GM23338 (cell line): ENCODE measurements at regions not wholly inside any gene's neighbourhood (a gene's known extent, or its start where the extent isn't known, plus 50 kb on each side); places are given as distances from the start of the nearest gene placed in this dataset.

Experiments used
- ATAC-seq: fragments of 200-7000 bp; cut with Tn5 transposase; 3 replicates; pipeline ENCODE4 v1.9.1; 2020
- DNase-seq: peaks from one replicate; pipeline ENCODE4 v3.0.0-alpha.2; 2015; ENCODE audit warnings: low spot score
- H2AFZ ChIP-seq: fragments of 200-600 bp; sonication (generic); 2 replicates; pipeline ENCODE4 v1.8.0; 2016; ENCODE audit warnings: antibody characterized with exemption, mild to moderate bottlenecking, moderate library complexity
- H3F3A ChIP-seq: fragments of 200-600 bp; sonication (generic); replicated peaks from 2 replicates; pipeline ENCODE4 v1.8.0; 2017; ENCODE audit warnings: antibody characterized with exemption, mixed run types, low read depth
- H3K27ac ChIP-seq: fragments of 200-600 bp; sonication (generic); 2 replicates; pipeline ENCODE4 v1.6.1; 2016; ENCODE audit warnings: low read depth
- H3K27me3 ChIP-seq: fragments of 200-600 bp; sonication (generic); 2 replicates; pipeline ENCODE4 v1.8.0; 2016; ENCODE audit warnings: mild to moderate bottlenecking, mixed run types, moderate library complexity; ENCODE audit not compliant: insufficient read depth
- H3K36me3 ChIP-seq: fragments of 200-600 bp; sonication (generic); 2 replicates; pipeline ENCODE4 v1.8.0; 2016; ENCODE audit warnings: mild to moderate bottlenecking; ENCODE audit not compliant: insufficient read depth
- H3K4me1 ChIP-seq: fragments of 200-600 bp; sonication (generic); 2 replicates; pipeline ENCODE4 v1.8.0; 2016; ENCODE audit warnings: mild to moderate bottlenecking, moderate library complexity; ENCODE audit not compliant: insufficient read depth
- H3K4me2 ChIP-seq: fragments of 200-600 bp; sonication (generic); 2 replicates; pipeline ENCODE4 v1.7.1; 2017; ENCODE audit warnings: mixed run types
- H3K4me3 ChIP-seq: fragments of 200-600 bp; sonication (generic); 2 replicates; pipeline ENCODE4 v1.6.1; 2016; ENCODE audit warnings: mixed run types
- H3K79me2 ChIP-seq: fragments of 200-600 bp; sonication (generic); replicated peaks from 2 replicates; pipeline ENCODE4 v1.8.0; 2017; ENCODE audit warnings: mild to moderate bottlenecking; ENCODE audit not compliant: insufficient read depth
- H3K9me2 ChIP-seq: fragments of 200-600 bp; sonication (generic); 2 replicates; pipeline ENCODE4 v1.8.0; 2017; ENCODE audit not compliant: insufficient read depth
- H4K20me1 ChIP-seq: fragments of 200-600 bp; sonication (generic); replicated peaks from 2 replicates; pipeline ENCODE4 v1.8.0; 2017; ENCODE audit warnings: mild to moderate bottlenecking; ENCODE audit not compliant: insufficient read depth
- H3K27ac Mint-ChIP-seq: 2 replicates; pipeline ENCODE4 v1.8.0; 2020; ENCODE audit warnings: inconsistent platforms, mild to moderate bottlenecking, moderate library complexity, mixed read lengths
- H3K27me3 Mint-ChIP-seq: 3 replicates; pipeline ENCODE4 v1.8.0; 2022; ENCODE audit warnings: low read depth, mild to moderate bottlenecking, moderate library complexity, mixed read lengths, inconsistent platforms; ENCODE audit not compliant: insufficient read depth, poor library complexity
- H3K36me3 Mint-ChIP-seq: 3 replicates; pipeline ENCODE4 v1.8.0; 2021; ENCODE audit warnings: low read depth, mild to moderate bottlenecking, inconsistent platforms, moderate library complexity, mixed read lengths
- H3K4me1 Mint-ChIP-seq: 3 replicates; pipeline ENCODE4 v1.8.0; 2020; ENCODE audit warnings: mild to moderate bottlenecking, inconsistent platforms, mixed read lengths
- H3K4me3 Mint-ChIP-seq: 3 replicates; pipeline ENCODE4 v1.8.0; 2021; ENCODE audit warnings: moderate library complexity, mild to moderate bottlenecking, inconsistent platforms, mixed read lengths
- H3K9me3 Mint-ChIP-seq: 3 replicates; pipeline ENCODE4 v1.8.0; 2020; ENCODE audit warnings: moderate library complexity, mild to moderate bottlenecking, inconsistent platforms, mixed read lengths
- ETS1 ChIP-seq: IDR thresholded peaks from 2 replicates; pipeline ENCODE4 v1.6.1; 2016; ENCODE audit warnings: antibody characterized with exemption
- EZH2phosphoT487 ChIP-seq: fragments of 200-600 bp; sonication (generic); IDR thresholded peaks from one replicate; pipeline ENCODE4 v1.8.1; 2018; ENCODE audit warnings: antibody characterized with exemption; ENCODE audit not compliant: unreplicated experiment
- NANOG ChIP-seq: IDR thresholded peaks from 2 replicates; pipeline ENCODE4 v1.6.1; 2016; ENCODE audit warnings: antibody characterized with exemption, borderline replicate concordance
- POLR2AphosphoS5 ChIP-seq: IDR thresholded peaks from 2 replicates; pipeline ENCODE4 v1.6.1; 2016; ENCODE audit warnings: antibody characterized with exemption, low read depth
- REST ChIP-seq: IDR thresholded peaks from one replicate; pipeline ENCODE4 v1.6.1; 2018; ENCODE audit warnings: antibody characterized with exemption; ENCODE audit not compliant: unreplicated experiment
- STAT1 ChIP-seq: IDR thresholded peaks from one replicate; pipeline ENCODE4 v1.6.1; 2016; ENCODE audit warnings: antibody characterized with exemption; ENCODE audit not compliant: unreplicated experiment
- ZNF114 ChIP-seq: fragments of 250-450 bp; sonication (Bioruptor Pico); IDR thresholded peaks from 2 replicates; pipeline ENCODE4 v1.5.0; 2020; ENCODE audit warnings: mild to moderate bottlenecking, moderate library complexity
- ZNF331 ChIP-seq: fragments of 250-450 bp; sonication (Bioruptor Pico); IDR thresholded peaks from 2 replicates; pipeline ENCODE4 v1.5.0; 2020; ENCODE audit warnings: low read depth, mild to moderate bottlenecking, moderate library complexity
- ZNF462 ChIP-seq: fragments of 250-450 bp; sonication (Bioruptor Pico); IDR thresholded peaks from 2 replicates; pipeline ENCODE4 v1.5.0; 2020; ENCODE audit warnings: mild to moderate bottlenecking, moderate library complexity

GRCh38 chr4:81620442-81620841 lies 148.7 kb upstream of the RASGEF1B start:
- ATAC-seq (no peak), DNase-seq (no peak)
- no peak overlapping the region for H3K27ac Mint-ChIP-seq
- H3K9me3 Mint-ChIP-seq, result no peaks in the 10 kb centered on the region
- H3K4me3 ChIP-seq, result no peak overlapping the region
- H3K36me3 Mint-ChIP-seq, result no peaks in the 10 kb centered on the region
- no peaks in the 10 kb centered on the region for H3K4me1 ChIP-seq
- peaks cover 3% of the 10 kb centered on the region; the same call in 2 of the 3 replicates for H3K4me1 Mint-ChIP-seq
- H3K27ac ChIP-seq, result no peak overlapping the region
- H2AFZ ChIP-seq, result no peak overlapping the region
- H3K79me2 ChIP-seq, result no peaks in the 10 kb centered on the region
- no peak overlapping the region for H3K4me2 ChIP-seq
- TF ChIP-seq ZNF462 (CRISPR knock-in tag) (no peak), ETS1 (no peak), ZNF331 (CRISPR knock-in tag) (no peak), ZNF114 (no peak), STAT1 (no peak), EZH2phosphoT487 (no peak), POLR2AphosphoS5 (no peak), REST (no peak), NANOG (no peak)
- no peaks in the 10 kb centered on the region for H4K20me1 ChIP-seq
- H3F3A ChIP-seq, result no peaks in the 10 kb centered on the region
- peaks cover 4% of the 10 kb centered on the region for H3K27me3 Mint-ChIP-seq
- no peaks in the 10 kb centered on the region for H3K36me3 ChIP-seq
- H3K4me3 Mint-ChIP-seq, result no peak overlapping the region
- no peaks in the 10 kb centered on the region for H3K9me2 ChIP-seq
- H3K27me3 ChIP-seq, result no peaks in the 10 kb centered on the region
